ENCODE measurements at regions not wholly inside any gene's neighbourhood (a gene's known extent, or its start where the extent isn't known, plus 50 kb on each side); places are given as distances from the start of the nearest gene placed in this dataset.

GRCh38 chr2:138334323-138334722 is 167.2 kb upstream of the SPOPL start:
- TF ChIP-seq GATA2 (IDR thresholded peaks at IDR 0.05; ENCODE audit: low read depth, low read length), result no peak
- TF ChIP-seq GATA3 (IDR thresholded peaks at IDR 0.05; ENCODE audit: low read depth, low read length), result no peak
